RWPE2 (cell line): ENCODE measurements at regions not wholly inside any gene's neighbourhood (a gene's known extent, or its start where the extent isn't known, plus 50 kb on each side); places are given as distances from the start of the nearest gene placed in this dataset.

Experiments
- ATAC-seq: fragments of 200-7000 bp; cut with Tn5 transposase; 3 replicates; pipeline ENCODE4 v1.9.1; 2021; ENCODE audit warnings: low read depth
- DNase-seq: peaks from one replicate; pipeline ENCODE4 v3.0.0-alpha.2; 2020; ENCODE audit warnings: low spot score
- H3K27ac ChIP-seq: fragments of 450-650 bp; 2 replicates; pipeline ENCODE4 v1.5.1; 2017; ENCODE audit warnings: mild to moderate bottlenecking; ENCODE audit not compliant: poor library complexity, severe bottlenecking
- H3K27me3 ChIP-seq: fragments of 250-450 bp; sonication (Bioruptor Pico); 2 replicates; pipeline ENCODE4 v1.5.1; 2021; ENCODE audit warnings: mild to moderate bottlenecking, moderate library complexity; ENCODE audit not compliant: insufficient read depth, poor library complexity, severe bottlenecking
- H3K36me3 ChIP-seq: fragments of 250-450 bp; sonication (Bioruptor Pico); 2 replicates; pipeline ENCODE4 v1.5.1; 2020; ENCODE audit warnings: low read depth, mild to moderate bottlenecking, moderate library complexity
- H3K4me1 ChIP-seq: fragments of 250-450 bp; sonication (Bioruptor Pico); 2 replicates; pipeline ENCODE4 v1.5.1; 2021; ENCODE audit warnings: mild to moderate bottlenecking, moderate library complexity; ENCODE audit not compliant: insufficient read depth, poor library complexity, severe bottlenecking
- H3K4me3 ChIP-seq: fragments of 250-450 bp; sonication (Bioruptor Pico); 2 replicates; pipeline ENCODE4 v1.5.1; 2021; ENCODE audit warnings: mild to moderate bottlenecking, moderate library complexity; ENCODE audit not compliant: severe bottlenecking
- H3K9me3 ChIP-seq: fragments of 250-450 bp; sonication (Bioruptor Pico); 2 replicates; pipeline ENCODE4 v1.5.1; 2021; ENCODE audit warnings: mild to moderate bottlenecking, moderate library complexity; ENCODE audit not compliant: severe bottlenecking
- CTCF ChIP-seq: fragments of 450-650 bp; IDR thresholded peaks from one replicate; pipeline ENCODE4 v1.5.1; 2017; ENCODE audit warnings: mild to moderate bottlenecking, moderate library complexity; ENCODE audit not compliant: poor library complexity, severe bottlenecking

- H3K36me3 ChIP-seq: no peaks in the 10 kb centered on the region
- no peaks in the 10 kb centered on the region for H3K9me3 ChIP-seq
- no peak overlapping the region for H3K4me3 ChIP-seq
- ATAC-seq (no peak), DNase-seq (no peak)
- no peaks in the 10 kb centered on the region for H3K27me3 ChIP-seq
- no peak for TF ChIP-seq CTCF
- no peak overlapping the region for H3K27ac ChIP-seq
- no peaks in the 10 kb centered on the region for H3K4me1 ChIP-seq
Measured at GRCh38 chr13:44030615-44031014, 150.9 kb downstream of the LACC1 start.

GRCh38 chr13:44031555-44031954 lies 151.9 kb downstream of the LACC1 start:
- H3K36me3 ChIP-seq: no peaks in the 10 kb centered on the region
- H3K4me1 ChIP-seq: no peaks in the 10 kb centered on the region
- H3K27me3 ChIP-seq: no peaks in the 10 kb centered on the region
- no peak for DNase-seq
- no peak overlapping the region for H3K4me3 ChIP-seq
- no peak for TF ChIP-seq CTCF
- H3K9me3 ChIP-seq: no peaks in the 10 kb centered on the region
- no peak overlapping the region for H3K27ac ChIP-seq
- no peak for ATAC-seq

GRCh38 chr13:44032802-44033201 lies 153.1 kb downstream of the LACC1 start:
- H3K27me3 ChIP-seq: no peaks in the 10 kb centered on the region
- ATAC-seq (no peak), DNase-seq (no peak)
- no peak overlapping the region for H3K27ac ChIP-seq
- no peak overlapping the region for H3K4me3 ChIP-seq
- no peaks in the 10 kb centered on the region for H3K9me3 ChIP-seq
- no peaks in the 10 kb centered on the region for H3K36me3 ChIP-seq
- H3K4me1 ChIP-seq: no peaks in the 10 kb centered on the region
- no peak for TF ChIP-seq CTCF

GRCh38 chr13:44035400-44035799 lies 155.7 kb downstream of the LACC1 start:
- no peak for DNase-seq
- Histone ChIP-seq H3K27ac (no peak overlapping the region), H3K4me1 (peaks cover 9% of the 10 kb centered on the region), H3K36me3 (no peaks in the 10 kb centered on the region), H3K9me3 (no peaks in the 10 kb centered on the region), H3K4me3 (no peak overlapping the region), H3K27me3 (no peaks in the 10 kb centered on the region)
- no peak for ATAC-seq
- TF ChIP-seq CTCF: no peak

GRCh38 chr13:44040070-44040817 lies 160.5 kb downstream of the LACC1 start:
- DNase-seq (no peak), ATAC-seq (no peak)
- no peaks in the 10 kb centered on the region for H3K36me3 ChIP-seq
- peaks cover 12% of the 10 kb centered on the region for H3K4me1 ChIP-seq
- no peaks in the 10 kb centered on the region for H3K9me3 ChIP-seq
- no peak for TF ChIP-seq CTCF
- H3K27ac ChIP-seq: peak overlapping the region; percentile 9
- H3K4me3 ChIP-seq: no peak overlapping the region
- H3K27me3 ChIP-seq: no peaks in the 10 kb centered on the region
